ENCODE measurements at regions not wholly inside any gene's neighbourhood (a gene's known extent, or its start where the extent isn't known, plus 50 kb on each side); places are given as distances from the start of the nearest gene placed in this dataset.

DNA sequence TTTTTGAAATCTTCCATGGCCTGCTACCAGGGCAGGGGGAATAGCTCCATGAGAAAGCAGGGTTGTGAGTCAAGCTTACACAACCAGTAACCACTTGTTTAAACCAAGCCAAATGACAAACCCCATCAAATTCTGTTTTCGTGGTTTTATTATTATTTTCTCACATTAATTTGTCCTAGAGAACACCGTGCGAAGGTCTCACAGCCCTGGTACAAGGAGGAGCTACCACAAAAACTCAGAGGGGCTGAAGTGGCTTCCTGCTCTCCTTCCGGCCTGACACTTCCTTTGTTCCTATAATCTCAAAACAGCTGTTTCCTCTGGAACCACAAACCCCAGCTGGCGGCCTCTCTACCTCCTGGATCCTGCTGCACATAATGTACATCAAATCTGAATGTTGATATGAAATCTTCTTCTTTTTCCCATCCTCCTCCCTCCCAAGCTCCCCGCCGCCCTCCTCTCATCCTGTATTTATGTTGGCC is 375.9 kb downstream of the MCTP2 start:
- no peak for DNase-seq

GRCh38 chr15:94610069-94610468 is 378.7 kb downstream of the MCTP2 start:
- no peak for DNase-seq

GRCh38 chr15:94610485-94610884 is 379.1 kb downstream of the MCTP2 start:
- no peak for DNase-seq

DNA sequence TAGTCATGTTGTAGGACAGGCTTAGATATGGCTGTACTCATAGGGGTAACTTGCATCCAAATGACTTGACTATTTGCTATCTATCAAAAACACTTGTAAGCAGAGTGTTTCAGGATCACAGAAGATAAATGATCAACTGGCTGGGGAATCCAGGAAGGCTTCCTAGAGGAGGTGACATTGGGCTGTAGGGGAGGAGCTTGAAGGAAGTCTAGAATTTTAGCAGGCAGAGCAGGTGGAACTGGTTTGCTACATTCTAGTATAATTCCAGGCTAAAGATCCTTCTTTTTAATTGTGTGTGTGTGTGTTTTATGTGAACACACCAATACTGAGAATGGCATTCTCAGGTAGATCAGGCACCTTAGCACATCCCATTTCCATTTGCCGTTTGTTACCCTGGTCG is 380.3 kb downstream of the MCTP2 start:
- DNase-seq: no peak

GRCh38 chr15:94615688-94616087 is 384.3 kb downstream of the MCTP2 start:
- DNase-seq: no peak

GRCh38 chr15:94620632-94621031 is 389.3 kb downstream of the MCTP2 start:
- no peak for DNase-seq

DNA sequence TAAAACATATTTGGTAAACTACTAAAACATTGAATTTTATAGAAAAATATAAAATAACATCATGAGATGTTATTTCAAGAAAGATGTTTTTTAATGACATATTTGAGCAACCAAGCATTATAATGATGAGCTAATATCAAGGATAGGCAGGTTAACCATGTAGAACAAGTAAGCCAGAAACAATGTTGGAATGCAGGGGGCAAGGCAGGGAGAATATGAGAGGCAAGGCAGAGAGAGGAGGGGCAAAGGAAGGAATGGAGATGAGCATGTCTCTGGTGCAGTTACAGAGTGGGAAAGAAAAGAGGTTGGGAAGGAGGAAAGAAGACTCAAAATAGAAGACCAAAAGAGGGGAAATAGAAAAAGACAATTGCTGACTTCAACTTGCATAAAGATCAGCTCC is 390.4 kb downstream of the MCTP2 start:
- no peak for DNase-seq

DNA sequence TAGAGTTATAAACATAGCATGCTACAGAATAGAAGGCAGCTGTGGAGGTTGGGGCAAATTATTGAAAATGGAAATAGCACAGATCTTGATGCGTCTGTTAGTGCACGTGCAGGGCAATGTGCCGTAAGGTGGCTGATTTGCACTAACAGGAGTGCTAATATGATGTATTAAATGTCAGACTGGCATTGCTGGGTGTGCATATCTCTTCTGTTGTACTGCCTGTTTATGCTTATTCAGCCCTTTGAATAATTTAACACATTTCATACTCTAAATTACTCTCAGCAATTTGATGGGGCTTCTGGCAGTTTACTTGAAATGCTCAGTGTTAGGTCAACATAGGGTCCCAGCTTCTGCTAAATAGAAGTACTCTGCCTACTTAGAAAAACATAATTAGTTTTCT is 395.6 kb downstream of the MCTP2 start:
- DNase-seq: no peak

GRCh38 chr15:94631608-94632007 is 400.2 kb downstream of the MCTP2 start:
- no peak for DNase-seq

DNA sequence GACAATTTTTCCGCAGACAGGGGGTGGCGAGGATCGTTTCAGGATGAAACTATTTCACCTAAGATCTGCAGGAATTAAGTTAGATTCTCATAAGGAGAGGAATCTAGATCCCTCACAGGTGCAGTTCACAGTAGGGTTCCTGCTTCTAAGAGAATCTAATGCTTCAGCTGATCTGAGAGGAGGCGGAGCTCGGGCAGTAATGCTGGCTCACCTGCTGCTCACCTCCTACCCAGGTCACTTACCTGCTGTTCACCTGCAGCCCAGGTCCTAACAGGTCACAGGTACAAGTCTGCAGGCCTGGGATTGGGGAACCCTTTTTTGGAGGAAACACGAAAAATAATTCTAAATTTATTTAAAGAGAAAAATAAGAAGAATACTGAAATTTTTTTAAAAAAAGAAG is 406.8 kb downstream of the MCTP2 start:
- DNase-seq: no peak

DNA sequence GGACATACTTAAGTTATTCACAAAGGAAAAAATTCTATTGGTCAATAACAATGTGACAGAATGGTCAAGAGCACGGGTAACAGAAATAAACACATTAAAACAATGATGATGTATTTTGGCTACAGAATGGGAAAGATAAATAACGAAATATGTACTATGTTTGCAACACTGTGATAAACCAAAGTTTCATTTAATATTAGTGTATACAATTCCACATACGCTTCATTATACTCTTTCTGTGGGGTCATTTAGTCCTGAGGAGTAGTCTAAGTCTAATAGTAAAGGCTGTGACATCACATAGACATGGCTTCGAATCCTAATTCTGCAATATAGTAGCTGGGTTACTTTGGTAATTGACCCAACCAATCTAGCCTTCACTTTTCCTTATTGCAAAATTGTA is 408.3 kb downstream of the MCTP2 start:
- no peak for DNase-seq

DNA sequence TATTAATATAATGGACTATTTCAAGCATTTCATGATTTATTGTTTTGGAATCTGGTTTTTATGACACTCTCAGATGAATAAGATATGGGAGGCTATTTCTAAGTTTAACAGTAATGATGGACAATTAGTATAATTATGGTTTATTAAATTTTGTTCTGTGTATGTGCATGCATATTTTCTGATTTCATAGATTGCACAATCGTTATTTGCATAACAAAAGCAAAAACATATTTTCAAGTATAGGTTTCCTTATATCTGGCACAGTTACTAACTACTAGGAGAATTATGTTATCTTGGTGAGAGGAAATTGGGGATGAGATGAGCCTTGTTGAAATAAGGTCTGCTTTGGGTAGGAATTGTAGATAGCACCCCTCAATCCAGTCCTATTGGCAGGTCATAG is 413.1 kb downstream of the MCTP2 start:
- DNase-seq: no peak

- DNase-seq: no peak
These were observed 421.7 kb downstream of the MCTP2 start for GRCh38 chr15:94653071-94653470.

DNA sequence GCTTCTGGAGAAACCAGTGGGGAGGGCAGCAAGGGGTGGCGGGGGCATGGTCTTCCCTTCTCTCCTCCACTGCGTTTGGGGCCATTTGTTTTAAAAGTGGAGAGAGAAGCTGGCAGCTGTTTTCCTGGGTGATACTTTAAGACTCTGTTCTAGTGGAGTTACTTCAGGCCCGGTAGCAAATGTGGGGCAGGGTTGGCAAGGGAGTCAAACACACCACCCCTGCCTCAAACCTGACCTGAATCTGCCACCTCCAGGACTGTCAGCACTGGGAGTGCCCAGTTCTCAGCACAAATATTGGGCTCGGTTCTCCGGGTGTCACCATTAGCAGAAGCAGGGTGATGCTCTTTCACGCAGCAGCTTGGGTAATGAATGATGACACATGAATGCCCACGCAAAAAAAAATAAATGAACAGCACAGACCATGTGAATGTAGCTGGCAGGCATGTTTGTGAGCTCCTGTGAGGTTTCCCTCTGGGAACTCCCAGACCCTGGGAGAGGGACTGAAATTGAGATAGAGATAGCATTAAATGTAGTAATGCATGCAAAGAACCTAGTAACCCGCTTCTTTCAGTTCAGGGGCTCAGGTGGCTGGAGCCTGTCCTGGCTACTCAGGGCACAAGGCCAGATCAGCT is 424.0 kb downstream of the MCTP2 start:
- no peak for DNase-seq

GRCh38 chr15:94665676-94666441 is 434.5 kb downstream of the MCTP2 start:
- DNase-seq: no peak

DNA sequence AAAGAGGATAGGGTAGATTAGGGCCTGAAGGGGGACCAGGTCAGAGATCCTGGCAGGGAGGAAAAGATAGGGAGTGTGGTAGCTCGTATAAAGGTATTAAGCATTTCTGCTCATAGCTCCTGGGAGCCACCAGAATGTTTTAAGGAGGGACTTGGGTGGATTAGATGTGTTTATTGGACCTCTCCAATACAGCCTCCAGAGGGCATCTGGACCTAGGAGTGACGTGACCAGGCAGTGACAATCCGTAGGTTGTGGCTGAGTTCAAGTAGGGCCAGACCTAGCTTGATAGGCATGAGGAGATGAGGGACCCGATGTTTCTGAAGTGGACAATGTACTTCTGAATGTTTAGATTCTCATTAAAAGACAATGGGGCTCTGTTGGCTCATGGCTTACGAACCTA is 435.2 kb downstream of the MCTP2 start:
- DNase-seq: no peak

GRCh38 chr15:94667109-94667508 is 435.7 kb downstream of the MCTP2 start:
- DNase-seq: no peak

DNA sequence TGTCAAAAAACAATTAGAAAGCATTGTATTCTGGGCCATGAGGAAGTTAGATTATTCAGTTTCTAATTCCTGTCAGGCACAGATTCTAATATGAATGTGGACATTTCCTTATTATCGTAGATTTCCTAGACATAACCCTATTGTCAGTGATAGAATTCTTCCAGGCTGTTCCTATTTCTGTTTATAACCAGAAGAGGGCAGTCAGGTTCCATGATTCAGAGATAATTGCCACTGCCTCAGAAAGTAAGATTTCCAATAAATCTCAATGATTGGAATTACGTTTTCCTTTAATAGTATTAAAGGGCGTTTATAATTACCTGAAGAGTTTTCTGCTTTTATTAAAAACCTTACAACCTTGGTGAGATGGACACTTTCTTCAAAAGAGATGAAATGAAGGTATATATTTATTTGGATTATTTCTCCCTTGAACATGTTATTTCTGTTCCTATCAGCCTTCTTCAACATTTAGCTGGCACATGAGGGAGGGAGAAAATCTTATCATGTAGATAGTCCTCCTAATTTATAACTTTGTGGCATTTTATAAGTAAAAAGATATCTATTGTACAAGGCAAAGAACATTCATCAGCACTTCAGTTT is 439.2 kb downstream of the MCTP2 start:
- peak; percentile 64 for DNase-seq

DNA sequence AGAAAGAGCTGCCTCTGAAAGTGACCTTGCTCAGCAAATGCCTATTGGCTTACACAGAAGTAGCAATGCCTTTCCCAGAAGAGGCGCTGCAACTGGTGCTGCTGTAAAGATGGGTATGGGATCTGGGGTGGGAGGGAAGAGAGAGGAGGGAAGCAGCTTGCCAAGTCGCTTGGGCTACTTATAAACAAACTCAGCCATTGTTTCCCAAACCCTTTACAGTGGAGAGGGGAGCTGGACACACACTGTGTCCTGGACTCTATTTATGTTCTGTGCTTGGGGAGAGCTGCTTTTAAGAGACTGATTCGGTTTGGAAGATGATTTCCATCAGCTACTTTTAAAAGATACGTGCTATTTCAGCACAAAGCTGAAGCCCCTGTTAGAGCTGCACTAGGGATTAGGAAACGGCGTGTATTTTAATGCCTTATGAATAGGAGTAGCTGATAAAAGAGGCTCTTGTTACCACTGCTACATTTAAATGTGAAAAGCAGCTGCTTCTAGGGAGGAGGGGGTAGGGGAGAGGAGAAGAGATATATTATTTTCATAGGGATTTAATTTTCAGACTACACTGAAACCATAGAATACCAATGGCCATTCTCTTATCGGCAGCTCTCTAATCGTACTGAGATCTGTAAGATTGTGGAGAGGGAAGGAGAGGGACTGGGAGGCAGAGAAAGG is 440.6 kb downstream of the MCTP2 start:
- peak; percentile 91 for DNase-seq

DNA sequence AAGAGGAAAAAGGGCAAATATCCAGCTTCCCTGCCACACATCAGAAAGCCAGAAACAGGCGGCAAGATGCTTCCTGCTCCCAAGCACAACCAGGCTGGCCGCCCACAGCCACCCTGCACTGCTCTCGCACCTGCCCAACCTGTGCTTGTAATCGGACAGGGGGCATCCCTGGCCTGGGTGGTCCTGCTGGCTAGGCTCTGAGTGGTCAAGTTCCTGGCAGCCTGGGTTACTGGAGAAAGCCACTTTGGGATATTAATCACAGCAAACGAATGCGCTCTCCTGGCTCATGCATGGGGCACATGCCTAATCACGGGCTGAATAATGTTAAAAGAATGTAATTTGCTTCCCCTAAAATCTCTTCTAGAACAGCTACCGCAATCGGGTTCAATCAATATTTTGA is 442.4 kb downstream of the MCTP2 start:
- DNase-seq: no peak

- no peak for DNase-seq
These were observed 442.9 kb downstream of the MCTP2 start for GRCh38 chr15:94674296-94674695.

DNA sequence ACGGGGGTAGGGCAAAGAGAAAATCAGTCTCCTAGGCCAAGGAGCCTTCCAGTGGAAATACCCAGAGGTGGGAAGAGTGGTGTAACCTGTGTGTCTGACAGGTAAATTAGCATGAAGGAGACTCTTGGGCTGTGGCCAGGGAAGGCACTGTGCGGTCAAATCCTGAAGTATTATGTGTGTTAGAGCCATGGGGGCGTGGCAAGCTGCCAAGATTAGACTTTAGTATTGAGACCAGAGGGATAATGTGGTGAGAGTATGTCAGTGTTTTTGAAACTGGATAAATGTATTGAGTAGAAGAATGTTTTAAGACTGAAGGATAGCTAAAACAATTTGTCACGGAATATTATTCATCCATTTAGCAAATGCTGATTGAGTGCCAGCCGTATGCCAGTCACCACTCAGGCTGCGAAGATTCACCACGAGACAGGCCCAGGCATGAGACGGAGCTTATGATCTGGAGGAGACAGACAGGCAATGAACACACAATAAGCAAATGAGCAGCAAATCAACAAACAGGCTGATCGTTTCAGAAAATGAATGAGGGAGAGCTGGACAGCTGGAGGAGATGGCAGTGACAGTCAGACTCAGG is 445.9 kb downstream of the MCTP2 start:
- peak; percentile 94 for DNase-seq

DNA sequence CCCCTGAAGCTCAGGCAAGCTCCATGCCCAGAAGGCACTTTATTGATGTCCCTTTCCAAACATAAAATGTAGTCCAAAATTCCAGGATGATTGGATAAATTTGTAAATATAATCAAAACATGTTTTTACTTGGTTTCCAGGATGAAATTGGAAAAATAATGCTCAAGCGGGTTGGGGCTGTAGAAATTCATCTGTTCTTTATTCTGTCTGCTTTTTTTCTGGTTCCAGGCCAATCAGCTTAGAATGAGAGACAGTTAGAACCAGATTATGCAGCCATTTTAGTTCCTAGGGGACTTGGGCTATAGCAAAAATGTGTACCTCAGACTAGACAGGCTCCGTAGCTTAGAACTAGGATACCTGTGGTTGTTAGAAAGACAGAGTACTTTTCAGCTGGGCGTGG is 450.8 kb downstream of the MCTP2 start:
- DNase-seq: no peak
